GM19099 (cell line): ENCODE measurements at regions not wholly inside any gene's neighbourhood (a gene's known extent, or its start where the extent isn't known, plus 50 kb on each side); places are given as distances from the start of the nearest gene placed in this dataset.

Source experiments
- POLR2A ChIP-seq: IDR thresholded peaks from 3 replicates; pipeline ENCODE4 v1.6.1; 2011; ENCODE audit warnings: low read depth; ENCODE audit not compliant: insufficient read length; ENCODE audit errors: extremely low read depth

DNA sequence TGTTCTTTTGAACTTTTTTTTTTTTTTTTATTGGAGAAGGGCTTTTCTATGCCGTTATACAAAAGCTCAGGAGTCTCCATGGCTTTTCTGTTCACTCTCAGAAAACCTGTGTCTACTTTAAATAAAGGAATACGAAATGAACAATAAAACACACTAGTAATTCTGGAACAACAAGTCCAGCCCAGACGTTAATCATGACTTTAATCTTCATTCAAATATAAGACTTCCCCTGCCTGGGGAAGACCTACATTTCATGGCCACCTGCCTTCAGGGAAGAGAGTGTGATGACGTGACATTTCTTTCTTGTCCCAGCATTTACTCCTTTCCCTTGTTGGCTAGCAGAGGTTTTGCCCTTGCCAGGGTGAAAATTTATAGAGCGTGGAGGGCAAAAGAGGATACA, 564.5 kb downstream of the PDCD6IP start:
- no peak for TF ChIP-seq POLR2A

DNA sequence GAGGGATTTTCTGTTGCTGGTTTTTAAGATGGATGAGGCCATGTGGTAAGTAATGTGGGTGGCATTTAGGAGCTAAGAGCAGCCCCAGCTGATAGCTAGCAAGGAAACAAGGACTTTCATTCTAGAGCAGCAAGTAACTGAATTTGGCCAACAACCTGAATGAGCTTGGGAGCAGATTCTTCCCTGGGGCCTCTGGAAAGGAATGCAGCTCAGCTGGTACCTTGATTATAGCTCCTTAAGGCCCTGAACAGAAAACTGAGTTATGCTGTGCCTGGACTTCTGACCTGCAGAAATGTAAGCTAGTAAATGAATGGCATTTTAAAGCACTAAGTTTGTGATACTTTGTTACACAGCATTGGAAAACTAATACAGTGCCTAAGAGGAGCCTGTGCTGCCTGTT, 565.5 kb downstream of the PDCD6IP start:
- no peak for TF ChIP-seq POLR2A

DNA sequence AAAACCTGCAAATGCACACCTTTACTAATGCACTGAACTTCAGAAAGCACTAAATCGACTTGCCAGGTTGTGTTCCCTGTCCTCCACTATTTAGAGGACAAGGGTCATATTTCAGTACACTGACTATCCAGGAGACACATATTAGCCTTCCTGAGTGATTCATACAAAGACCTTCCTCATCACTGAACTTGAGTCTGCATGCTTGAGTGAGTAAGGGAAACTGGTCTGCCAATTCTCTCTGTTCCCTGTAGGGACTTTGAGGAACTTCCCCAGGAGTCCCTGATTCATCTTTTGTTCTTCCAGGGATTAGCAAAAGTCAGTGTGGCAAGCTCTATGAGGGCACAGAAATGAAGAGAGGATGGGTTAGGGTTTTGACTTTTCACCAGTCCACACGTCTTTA, 565.9 kb downstream of the PDCD6IP start:
- TF ChIP-seq POLR2A = no peak

DNA sequence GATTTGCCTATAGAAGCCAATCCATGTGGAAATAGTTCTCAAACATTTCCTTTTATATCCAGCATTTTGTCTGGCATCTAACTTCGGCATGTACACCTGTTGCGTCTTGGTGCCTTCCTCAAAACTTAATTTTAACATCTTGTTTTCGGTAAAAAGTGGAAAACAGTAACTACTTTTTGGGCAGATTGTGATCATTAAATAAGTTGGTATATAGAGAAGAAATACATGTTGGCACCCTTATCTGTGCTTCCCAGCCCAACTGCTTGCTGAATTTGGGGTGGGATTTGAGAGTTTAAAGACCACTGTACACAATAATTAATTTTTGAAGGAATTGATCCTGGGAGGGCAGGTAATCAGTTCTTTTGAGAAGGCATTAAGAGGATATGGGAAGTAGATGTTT, 566.8 kb downstream of the PDCD6IP start:
- no peak for TF ChIP-seq POLR2A

DNA sequence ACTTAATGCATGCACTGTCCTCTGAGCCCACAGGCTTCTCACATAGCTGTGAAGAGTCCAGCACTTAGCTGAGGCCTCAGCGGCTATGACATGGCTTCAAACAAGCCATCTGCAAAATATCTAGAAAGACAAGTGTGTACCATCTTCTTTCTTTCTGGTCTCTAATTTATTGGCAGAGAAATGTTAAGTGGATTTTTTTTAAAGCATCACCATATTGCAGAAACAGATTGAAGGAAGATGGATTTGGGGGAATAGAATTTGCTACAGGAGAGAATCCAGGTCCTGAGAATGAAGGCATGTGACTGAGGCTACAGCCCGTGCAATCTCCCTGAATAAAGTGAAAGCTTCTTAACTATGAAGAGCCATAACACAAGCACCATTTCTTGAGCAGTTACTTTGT, 567.3 kb downstream of the PDCD6IP start:
- no peak for TF ChIP-seq POLR2A

DNA sequence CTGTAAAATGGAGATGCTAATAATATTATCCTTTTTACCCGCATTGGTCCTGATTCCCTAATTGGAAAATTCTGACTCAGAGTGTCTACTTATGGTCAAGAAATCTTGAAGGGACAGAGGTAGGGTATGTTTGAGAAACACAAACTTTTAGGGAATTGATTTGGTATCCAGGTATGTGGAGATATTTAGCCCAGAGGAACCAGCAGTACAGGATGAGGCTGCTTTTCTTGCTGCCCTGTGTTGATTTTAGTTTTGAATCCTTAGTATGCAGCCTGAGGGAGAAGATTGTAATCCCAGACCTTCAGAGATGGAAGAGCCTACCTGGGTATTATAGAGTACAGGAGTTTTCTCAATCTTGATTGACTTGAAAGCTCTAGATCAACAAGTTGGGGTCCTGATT, 569.1 kb downstream of the PDCD6IP start:
- TF ChIP-seq POLR2A = no peak

DNA sequence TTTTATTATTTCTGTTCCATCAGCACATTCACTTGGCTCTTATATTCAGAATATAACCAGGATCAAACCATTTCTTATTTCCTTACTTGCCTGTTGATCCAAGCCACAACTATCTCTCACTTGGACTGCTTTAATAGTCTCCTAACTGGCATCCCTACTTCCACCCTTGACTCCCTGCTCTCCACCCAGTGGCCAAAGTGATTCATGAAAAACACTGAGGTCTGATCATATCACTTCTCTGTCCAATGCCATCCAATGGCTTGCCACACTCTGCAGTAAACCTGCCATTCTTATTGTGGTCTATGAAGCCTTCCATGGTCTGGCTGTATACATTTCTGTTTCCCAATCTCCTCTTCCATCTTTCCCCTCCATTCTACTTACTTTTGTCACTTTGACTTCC, 576.1 kb downstream of the PDCD6IP start:
- no peak for TF ChIP-seq POLR2A

DNA sequence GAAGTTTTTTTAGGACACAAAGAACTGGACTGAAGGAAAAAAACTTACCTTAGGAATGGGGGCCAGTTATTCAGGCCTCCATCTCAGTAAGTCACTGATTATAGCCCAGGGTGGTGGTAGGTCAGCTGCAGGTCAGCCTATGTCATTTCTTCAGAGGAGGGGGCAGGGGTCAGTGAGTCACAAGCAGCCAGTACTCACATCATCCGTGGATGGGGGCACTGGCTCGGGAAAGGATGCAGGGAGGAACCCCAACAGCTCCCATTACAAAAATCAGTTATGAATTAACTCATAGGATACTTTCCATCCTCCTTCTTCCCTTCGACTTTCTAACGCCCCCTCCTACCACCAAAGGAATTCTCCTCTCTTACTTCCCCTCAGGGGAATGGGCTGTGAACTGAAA, 578.3 kb downstream of the PDCD6IP start:
- no peak for TF ChIP-seq POLR2A

DNA sequence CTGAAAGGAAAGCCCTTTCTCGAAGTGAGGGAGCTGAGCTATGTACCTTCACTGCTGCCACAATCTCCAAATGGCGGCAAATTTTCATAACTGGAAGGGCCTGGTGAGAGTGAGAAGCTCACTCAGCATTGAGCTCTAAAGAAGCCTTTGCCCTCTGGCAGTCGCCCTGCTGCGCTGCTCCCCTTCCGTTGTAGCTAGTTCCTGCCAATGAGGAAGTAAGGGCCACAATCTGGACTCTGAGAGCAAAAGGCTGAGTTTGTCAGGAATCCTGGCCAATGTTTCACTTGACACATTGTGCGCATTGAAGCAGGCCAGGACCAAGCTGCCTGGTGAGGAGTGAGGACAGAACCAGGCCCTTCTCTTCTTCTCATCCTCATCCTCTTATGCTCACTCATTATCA, 579.5 kb downstream of the PDCD6IP start:
- TF ChIP-seq POLR2A = no peak

DNA sequence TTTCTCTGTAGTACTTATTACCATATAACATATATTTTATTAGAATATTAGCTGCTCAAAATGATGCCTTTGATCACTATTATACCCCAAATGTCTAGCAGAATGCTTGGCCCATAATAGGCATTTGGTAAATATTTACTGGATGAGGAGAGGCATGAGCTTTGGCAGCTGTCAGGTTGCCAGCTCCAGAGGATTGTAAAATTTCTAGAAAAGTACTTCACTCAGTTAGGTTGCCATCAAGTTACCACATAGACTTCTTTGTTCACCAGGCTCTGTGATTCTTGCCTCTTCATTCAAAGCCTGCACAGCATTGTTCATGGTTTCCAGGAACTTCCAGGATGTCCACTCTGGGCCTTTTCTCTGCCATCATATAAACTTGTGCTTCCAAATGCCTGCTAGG, 582.8 kb downstream of the PDCD6IP start:
- no peak for TF ChIP-seq POLR2A

DNA sequence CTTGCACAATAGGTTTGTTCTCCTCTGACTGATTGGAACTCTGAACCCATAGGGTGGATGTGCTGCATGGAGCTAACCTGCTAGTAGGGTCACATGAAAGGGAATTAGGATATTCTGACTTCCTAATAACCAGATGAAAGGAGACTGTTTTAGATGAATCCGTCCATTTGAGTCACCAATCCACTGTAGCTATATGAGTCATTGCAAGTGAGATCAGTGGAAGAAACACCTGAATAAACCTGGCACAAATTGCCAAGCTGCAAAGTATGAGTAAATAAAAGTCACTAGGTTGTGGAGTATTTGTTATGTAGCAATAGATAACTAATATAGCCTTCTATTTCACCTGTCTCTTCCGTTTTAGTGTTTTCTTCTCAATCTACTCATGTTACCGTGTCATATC, 584.4 kb downstream of the PDCD6IP start:
- TF ChIP-seq POLR2A = no peak

DNA sequence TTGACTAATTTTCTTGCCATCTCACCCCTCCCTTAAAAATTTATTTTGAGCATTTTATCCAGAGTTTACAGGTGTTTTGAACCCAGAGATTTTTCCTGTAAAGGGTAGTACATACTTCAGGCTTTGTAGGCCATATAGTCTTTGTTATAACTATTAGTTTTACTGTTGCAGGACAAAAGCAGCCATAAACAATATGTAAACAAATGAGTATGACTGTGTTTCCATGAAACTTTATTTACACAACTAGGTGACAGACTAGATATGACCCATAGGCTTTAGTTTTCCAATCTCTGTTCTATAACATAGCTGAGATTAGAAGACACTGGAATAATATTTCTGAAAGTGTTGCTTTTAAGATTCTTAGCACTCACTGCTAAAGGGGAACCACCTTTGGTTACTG, 587.9 kb downstream of the PDCD6IP start:
- TF ChIP-seq POLR2A = no peak

DNA sequence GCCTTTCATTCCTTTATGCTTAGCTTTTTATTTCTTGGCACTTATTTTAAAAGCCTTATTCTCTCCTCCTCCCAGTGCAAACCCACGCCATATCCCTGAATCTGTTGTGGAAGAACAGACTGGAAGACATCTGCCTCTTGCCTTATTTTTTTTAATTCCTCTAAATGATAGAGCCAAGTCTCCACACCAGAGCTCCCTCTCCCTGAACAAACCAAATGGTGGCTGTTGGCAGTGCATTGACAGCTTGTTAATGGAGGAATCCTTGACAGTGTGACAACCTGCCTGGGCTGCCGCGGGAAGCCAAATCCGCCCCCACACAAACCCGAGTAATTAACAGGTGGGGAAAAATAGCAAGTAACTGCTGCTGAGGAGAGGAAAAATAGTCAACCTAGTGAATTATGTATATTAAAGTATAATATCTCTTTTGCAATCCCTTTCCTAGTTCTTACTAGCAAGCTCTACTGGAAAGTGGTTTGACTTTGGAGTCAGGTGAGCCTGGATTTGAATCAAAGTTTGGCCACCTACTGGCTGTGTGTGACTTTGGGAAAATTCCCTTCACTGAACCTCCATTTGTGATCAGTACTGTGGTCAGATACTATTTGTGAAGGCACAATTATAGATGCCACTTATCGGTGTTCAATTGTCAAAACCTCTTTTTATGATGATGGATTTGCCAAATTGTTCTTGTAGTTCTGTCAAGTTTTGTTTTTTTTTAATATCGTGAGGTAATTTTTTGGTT, 589.6 kb downstream of the PDCD6IP start:
- no peak for TF ChIP-seq POLR2A

DNA sequence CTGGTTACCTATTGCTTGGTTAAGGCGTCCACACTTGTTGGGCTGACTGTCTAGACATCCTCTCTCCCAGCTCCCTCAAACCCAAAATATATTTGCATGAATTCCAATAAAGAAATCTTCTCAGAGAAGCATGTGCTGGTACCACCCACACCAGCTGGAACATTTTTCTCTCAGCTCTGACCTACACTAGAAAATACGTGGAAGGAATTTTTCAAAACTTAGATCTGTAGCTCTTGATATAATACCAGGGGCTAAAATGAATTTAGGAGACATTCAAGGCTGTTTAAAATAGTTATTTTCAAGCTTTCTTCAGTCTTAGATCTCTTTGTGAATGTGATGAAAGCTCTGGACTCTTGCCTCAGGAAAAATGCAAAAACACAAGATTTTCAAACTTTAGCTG, 590.4 kb downstream of the PDCD6IP start:
- TF ChIP-seq POLR2A = no peak

DNA sequence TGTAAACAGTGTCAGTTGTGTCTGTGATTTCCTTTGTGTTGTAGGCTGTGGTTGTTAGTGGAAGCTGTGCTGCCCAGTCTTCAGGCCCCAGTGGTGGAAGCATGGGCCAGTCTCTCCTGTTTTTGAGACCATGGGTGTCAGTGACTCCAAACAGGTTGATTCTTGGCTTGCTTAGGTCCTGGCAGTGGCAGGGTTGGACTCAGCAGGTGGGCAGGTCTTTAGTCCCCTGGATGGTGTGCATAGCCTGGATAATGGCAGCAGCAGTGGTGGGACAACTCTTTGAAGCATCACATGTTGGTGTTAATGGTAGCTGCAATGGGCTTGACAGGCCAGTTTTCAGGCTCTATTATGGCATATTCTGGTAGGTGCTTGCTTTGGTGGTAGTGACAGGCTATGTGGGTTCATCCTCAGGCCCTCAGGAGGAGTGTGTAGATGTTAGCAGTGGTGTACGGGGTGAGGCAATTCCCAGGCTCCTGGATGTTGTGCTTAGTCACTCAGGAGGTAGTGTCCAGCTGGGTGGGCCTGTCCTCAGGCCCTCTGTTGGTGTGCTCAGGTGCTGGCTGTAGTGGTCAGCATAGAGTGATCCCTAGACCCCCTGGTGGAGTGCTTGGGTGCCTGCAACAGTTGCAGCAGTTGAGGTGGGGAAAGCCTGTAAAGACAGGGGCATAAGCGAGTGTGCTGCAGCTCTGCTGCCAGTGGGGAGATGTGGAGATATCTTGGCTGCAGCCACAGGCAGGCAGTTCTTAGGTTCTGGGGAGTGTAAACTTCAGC, 596.7 kb downstream of the PDCD6IP start:
- TF ChIP-seq POLR2A = no peak

DNA sequence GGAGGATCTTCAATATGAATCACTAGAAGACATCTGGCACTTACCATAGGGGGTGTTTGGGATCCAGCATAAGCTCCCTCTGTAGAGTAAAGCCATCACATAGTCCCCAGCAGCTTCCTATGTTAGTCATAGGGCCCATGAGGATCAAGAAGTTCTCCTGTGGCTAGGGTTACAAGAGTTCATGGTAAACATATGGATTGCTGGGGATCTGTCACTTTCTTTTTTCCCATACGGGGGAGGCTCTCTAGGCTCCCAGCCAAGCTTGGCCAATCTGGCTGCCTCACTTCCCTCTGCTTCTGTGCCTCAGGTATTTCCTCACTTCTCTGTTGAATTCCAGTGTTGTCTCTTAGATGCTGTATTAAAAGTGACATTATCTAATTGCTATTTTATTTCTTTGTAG, 597.9 kb downstream of the PDCD6IP start:
- TF ChIP-seq POLR2A = no peak

DNA sequence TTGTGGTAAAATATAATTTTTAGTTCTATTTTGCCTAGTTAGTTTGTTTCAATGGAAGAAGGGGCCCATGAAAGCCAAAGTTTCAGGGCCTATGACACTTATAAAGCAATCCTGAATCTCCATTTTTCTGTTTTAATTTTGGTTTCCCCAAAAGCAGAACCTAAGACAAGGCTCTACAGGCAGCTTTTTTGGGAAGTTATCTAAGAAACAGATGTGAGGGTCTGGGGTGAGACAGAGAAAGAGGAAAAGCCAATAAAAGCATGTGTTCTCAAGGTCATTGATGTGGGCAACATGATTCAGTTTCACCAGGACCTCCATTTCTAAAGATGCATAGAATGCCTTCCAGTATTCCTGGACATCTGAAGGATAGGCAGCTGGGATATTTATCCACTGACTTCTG, 598.5 kb downstream of the PDCD6IP start:
- no peak for TF ChIP-seq POLR2A

DNA sequence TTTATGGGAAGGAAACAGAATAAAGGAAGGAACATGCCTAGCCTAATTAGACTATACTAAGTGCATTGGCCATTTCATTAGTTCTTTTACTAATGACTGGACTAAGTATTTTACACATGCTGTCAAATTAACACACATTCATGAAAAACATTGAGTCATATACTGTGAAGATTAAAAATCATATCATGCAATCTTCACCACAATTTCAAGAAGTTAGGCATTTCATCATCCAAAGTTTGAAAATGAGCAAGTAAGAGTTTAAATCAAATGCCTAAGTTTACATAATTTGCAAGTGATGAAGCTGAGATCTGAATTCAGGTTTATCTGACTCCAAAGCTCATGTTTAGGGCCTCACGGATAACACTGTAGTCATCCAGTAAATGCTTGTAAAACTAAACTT, 601.0 kb downstream of the PDCD6IP start:
- no peak for TF ChIP-seq POLR2A

DNA sequence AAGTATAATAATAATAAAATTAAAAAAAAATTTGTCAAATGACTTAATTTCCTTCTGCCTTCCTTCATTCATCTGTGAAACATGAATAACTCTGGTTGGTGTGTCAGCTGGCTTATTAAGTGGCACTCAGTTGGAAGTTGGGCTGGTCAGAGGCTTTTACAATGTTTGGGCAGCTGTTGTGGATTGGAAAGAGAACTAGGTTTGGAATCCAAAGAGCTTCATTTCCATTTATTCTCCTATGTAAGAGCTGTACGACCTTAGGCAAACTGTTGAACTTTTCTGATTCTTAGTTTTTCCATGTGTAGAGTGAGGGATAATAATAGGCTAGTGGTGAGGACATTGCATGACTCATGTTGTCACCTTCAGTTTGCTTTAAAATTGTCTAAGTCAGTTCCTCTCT, 606.7 kb downstream of the PDCD6IP start:
- TF ChIP-seq POLR2A = no peak
